Uterus (tissue), 2 donors: ENCODE measurements at regions not wholly inside any gene's neighbourhood (a gene's known extent, or its start where the extent isn't known, plus 50 kb on each side); places are given as distances from the start of the nearest gene placed in this dataset.

Experiments
- CTCF ChIP-seq, 4 experiments: fragments of 200-600 bp in 2 of 4; fragments of 450-650 bp in 2 of 4; sonication (generic) in 2 of 4; IDR thresholded peaks; one replicate each; pipeline ENCODE4 v1.5.1; 2016 to 2019; ENCODE audit warnings: antibody characterized with exemption in 4 of 4, mild to moderate bottlenecking in 2 of 4, moderate library complexity in 1 of 4
- POLR2A ChIP-seq, 2 donors: fragments of 450-650 bp; IDR thresholded peaks; one replicate each; pipeline ENCODE4 v1.6.1; 2016; ENCODE audit warnings: antibody characterized with exemption in 2 of 2, mild to moderate bottlenecking in 1 of 2, moderate library complexity in 1 of 2

- no peak for TF ChIP-seq CTCF (IDR thresholded peaks at IDR 0.05)
- TF ChIP-seq POLR2A (IDR thresholded peaks at IDR 0.05): no peak
These were observed 209.2 kb upstream of the KLF4 start for GRCh38 chr9:107698779-107699178.
